GM12878 (cell line): ENCODE measurements at regions not wholly inside any gene's neighbourhood (a gene's known extent, or its start where the extent isn't known, plus 50 kb on each side); places are given as distances from the start of the nearest gene placed in this dataset.

Experiments
- ATAC-seq: fragments of 200-7000 bp; cut with Tn5 transposase; 3 replicates; pipeline ENCODE4 v1.9.1; 2020; ENCODE audit warnings: mild to moderate bottlenecking, moderate library complexity
- BruUV-seq: library from RNA; stranded (reverse); fragments of 400-500 nt; replicated peaks from 2 replicates; lab custom pipeline; 2021; lab: Mats Ljungman, UMichigan
- CTCF ChIA-PET: fragments of 300-600 bp; sonication (Branson Sonifier 250); formaldehyde crosslinking; extraction: SDS; loops from one replicate; lab custom pipeline; 2021; ENCODE audit warnings: inconsistent platforms; lab: Yijun Ruan, JAX
- POLR2A ChIA-PET: fragments of 350-600 bp; formaldehyde crosslinking; extraction: SDS; loops from one replicate; lab custom pipeline; 2021; ENCODE audit warnings: inconsistent platforms; lab: Charles Lee
- RAD21 ChIA-PET: fragments of 300-600 bp; sonication (Branson Sonifier 250); formaldehyde crosslinking; loops from one replicate; lab custom pipeline; 2023; ENCODE audit warnings: antibody characterized with exemption; ENCODE audit not compliant: unreplicated experiment; lab: Charles Lee
- SMC1A ChIA-PET: fragments of 300-600 bp; sonication (Branson Sonifier 250); formaldehyde crosslinking; loops from one replicate; lab custom pipeline; 2023; ENCODE audit not compliant: unreplicated experiment, uncharacterized antibody; lab: Charles Lee
- DNase-seq: peaks from one replicate; pipeline ENCODE4 v3.0.0-alpha.2; 2011; ENCODE audit warnings: low read depth, low spot score
- FAIRE-seq: peaks from 3 replicates; lab custom pipeline; 2011; peaks lifted over from hg19 to GRCh38; lab: Jason Lieb, UNC
- H2AFZ ChIP-seq: 2 replicates; pipeline ENCODE4 v1.6.0; 2011; ENCODE audit warnings: low read depth, low read length, control low read depth; ENCODE audit not compliant: control insufficient read depth
- H3K27ac ChIP-seq: 2 replicates; pipeline ENCODE4 v1.5.1; 2011; ENCODE audit warnings: control low read depth; ENCODE audit not compliant: control insufficient read depth, insufficient read depth
- H3K27me3 ChIP-seq, 2 experiments: replicated peaks in 1 of 2; 2 replicates each; pipeline versions ENCODE4 v1.6.0 to v1.6.1; 2011; ENCODE audit warnings: low read length in 1 of 2; ENCODE audit not compliant: control insufficient read depth in 2 of 2, insufficient read depth in 2 of 2
- H3K36me3 ChIP-seq, 2 experiments: 2 replicates each; pipeline ENCODE4 v1.5.1; 2011; ENCODE audit warnings: low read length in 1 of 2; ENCODE audit not compliant: control insufficient read depth in 2 of 2, insufficient read depth in 2 of 2
- H3K4me1 ChIP-seq: 2 replicates; pipeline ENCODE4 v1.6.1; 2011; ENCODE audit warnings: mild to moderate bottlenecking, low read length, moderate library complexity, mixed read lengths; ENCODE audit not compliant: control insufficient read depth, insufficient read depth
- H3K4me2 ChIP-seq: 2 replicates; pipeline ENCODE4 v1.6.0; 2011; ENCODE audit warnings: control low read depth; ENCODE audit not compliant: control insufficient read depth, insufficient read depth
- H3K4me3 ChIP-seq: fragments of 200-600 bp; sonication (generic); 2 replicates; pipeline ENCODE4 v1.5.1; 2016
- H3K79me2 ChIP-seq: 2 replicates; pipeline ENCODE4 v1.6.0; 2011; ENCODE audit warnings: low read length; ENCODE audit not compliant: control insufficient read depth, insufficient read depth
- H3K9ac ChIP-seq: 2 replicates; pipeline ENCODE4 v1.8.0; 2011; ENCODE audit warnings: low read length, control low read depth, mixed read lengths; ENCODE audit not compliant: control insufficient read depth, insufficient read depth
- H3K9me3 ChIP-seq: replicated peaks from 3 replicates; pipeline ENCODE4 v1.5.1; 2011; ENCODE audit warnings: mild to moderate bottlenecking, low read length; ENCODE audit not compliant: control insufficient read depth, insufficient read depth
- H4K20me1 ChIP-seq: 2 replicates; pipeline ENCODE4 v1.6.0; 2011; ENCODE audit not compliant: control insufficient read depth, insufficient read depth
- ATF7 ChIP-seq: fragments of 450-650 bp; IDR thresholded peaks from 2 replicates; pipeline ENCODE4 v1.6.1; 2016; ENCODE audit warnings: low read depth, mild to moderate bottlenecking
- CHD2 ChIP-seq: IDR thresholded peaks from 2 replicates; pipeline ENCODE4 v1.6.1; 2011; ENCODE audit warnings: low read depth, low read length, improper control_type of control experiment, borderline replicate concordance
- CREB1 ChIP-seq: IDR thresholded peaks from 2 replicates; pipeline ENCODE4 v1.6.1; 2012; ENCODE audit warnings: low read depth, mild to moderate bottlenecking, inconsistent platforms
- CTCF ChIP-seq, 3 experiments: IDR thresholded peaks in 2 of 3; conservative IDR thresholded peaks in 1 of 3; 2 replicates each; pipeline ENCODE4 v1.5.1; 2011; ENCODE audit warnings: low read depth in 3 of 3, low read length in 3 of 3, mild to moderate bottlenecking in 3 of 3, control low read depth in 2 of 3, moderate library complexity in 2 of 3, inconsistent platforms in 1 of 3, mixed read lengths in 1 of 3; ENCODE audit not compliant: control insufficient read depth in 2 of 3, insufficient read depth in 1 of 3; ENCODE audit errors: extremely low read depth in 1 of 3
- EP300 ChIP-seq, 2 experiments: fragments of 150-350 bp in 1 of 2; IDR thresholded peaks; 2 replicates each; pipeline ENCODE4 v1.6.1; 2011 to 2012; ENCODE audit warnings: low read depth in 2 of 2, low read length in 2 of 2, borderline replicate concordance in 1 of 2, improper control_type of control experiment in 1 of 2, inconsistent platforms in 1 of 2; ENCODE audit not compliant: control insufficient read depth in 1 of 2
- HDAC6 ChIP-seq: fragments of 200-600 bp; sonication (generic); IDR thresholded peaks from one replicate; pipeline ENCODE4 v1.8.0; 2017; ENCODE audit warnings: antibody characterized with exemption; ENCODE audit not compliant: unreplicated experiment
- IRF5 ChIP-seq: fragments of 450-650 bp; IDR thresholded peaks from 2 replicates; pipeline ENCODE4 v1.6.1; 2017; ENCODE audit warnings: borderline replicate concordance
- JUNB ChIP-seq: IDR thresholded peaks from 2 replicates; pipeline ENCODE4 v1.6.1; 2016; ENCODE audit warnings: antibody characterized with exemption, mild to moderate bottlenecking
- NFYB ChIP-seq: IDR thresholded peaks from 2 replicates; pipeline ENCODE4 v1.6.1; 2011; ENCODE audit warnings: low read depth, mild to moderate bottlenecking, low read length, improper control_type of control experiment, moderate library complexity; ENCODE audit not compliant: insufficient read depth
- NR2C1 ChIP-seq: fragments of 450-650 bp; IDR thresholded peaks from 2 replicates; pipeline ENCODE4 v1.6.1; 2017; ENCODE audit warnings: antibody characterized with exemption, mild to moderate bottlenecking, moderate library complexity
- POU2F2 ChIP-seq: IDR thresholded peaks from 3 replicates; pipeline ENCODE4 v1.6.1; 2011; ENCODE audit warnings: low read depth, mild to moderate bottlenecking, low read length, borderline replicate concordance
- ZZZ3 ChIP-seq: IDR thresholded peaks from 2 replicates; pipeline ENCODE4 v1.6.1; 2011; ENCODE audit warnings: low read depth; ENCODE audit not compliant: control insufficient read depth, insufficient read length
- WGBS: methylation state at CpG from one replicate; pipeline ENCODE4 v1.1.6; 2016; ENCODE audit warnings: low lambda C conversion rate; ENCODE audit not compliant: insufficient replicate concordance, insufficient coverage; ENCODE audit errors: missing lambda C conversion rate; 5-methylcytosine and 5-hydroxymethylcytosine counted together
- in situ Hi-C: fragments of 300-500 bp; cut with MboI; formaldehyde crosslinking; loops from 9 replicates; pipeline ENCODE4 v1.14.3; 2018; ENCODE audit warnings: mixed read lengths
- intact Hi-C: fragments of 100-400 bp; cut with micrococcal nuclease; formaldehyde crosslinking; loops from one replicate; pipeline ENCODE4 v1.14.2; 2022; ENCODE audit not compliant: unreplicated experiment

- Histone ChIP-seq H3K79me2 (no peaks in the 10 kb centered on the region), H3K27me3 (no peaks in the 10 kb centered on the region), H4K20me1 (no peaks in the 10 kb centered on the region), H3K4me2 (no peak overlapping the region), H3K4me3 (no peak overlapping the region), H3K4me1 (no peaks in the 10 kb centered on the region), H3K27ac (no peak overlapping the region), H3K9me3 (no peaks in the 10 kb centered on the region; the same call in 2 of the 3 replicates), H3K36me3 (no peaks in the 10 kb centered on the region), H3K9ac (no peak overlapping the region), H2AFZ (no peak overlapping the region)
- ChIA-PET RAD21 (no interaction called here), SMC1A (no interaction called here), CTCF (interaction anchor here (0.7 kb wide), 1 partner anchor 600 kb away, joined by 5 read pairs; no protein-coding TSS in a partner anchor), POLR2A (no interaction called here)
- 0% methylated on average over 3 of the region's 3 CpGs for WGBS
- no peak for ATAC-seq
- no peak for TF ChIP-seq ZZZ3
- no peak for TF ChIP-seq ATF7
- TF ChIP-seq CHD2: no peak
- TF ChIP-seq POU2F2: no peak
- no peak for TF ChIP-seq HDAC6
- no peak for TF ChIP-seq EP300 (IDR thresholded peaks at IDR 0.05; ENCODE audit: borderline replicate concordance in 1 of 2, control insufficient read depth in 1 of 2, low read depth in 2 of 2, low read length in 2 of 2)
- TF ChIP-seq CREB1: no peak
- TF ChIP-seq JUNB: no peak
- TF ChIP-seq NR2C1: no peak
- no peak for TF ChIP-seq CTCF (IDR thresholded peaks at IDR 0.05 in 2 of 3, conservative IDR thresholded peaks at IDR 0.05 in 1 of 3; ENCODE audit: control insufficient read depth in 2 of 3, extremely low read depth in 1 of 3, insufficient read depth in 1 of 3, low read depth in 3 of 3, low read length in 3 of 3)
- TF ChIP-seq NFYB: no peak
- TF ChIP-seq IRF5: no peak
- no peak for DNase-seq
- intact Hi-C loops (no loop called here), in situ Hi-C loops (no loop called here)
- FAIRE-seq: no peak
- BruUV-seq: no TSS peak
Measured at GRCh38 chr10:14466257-14466656, 135.5 kb upstream of the FRMD4A start.
